Non-pigmented ciliary epithelial cell (primary cell): ENCODE measurements at regions not wholly inside any gene's neighbourhood (a gene's known extent, or its start where the extent isn't known, plus 50 kb on each side); places are given as distances from the start of the nearest gene placed in this dataset.

Experiments used
- DNase-seq: peaks from one replicate; pipeline ENCODE4 v3.0.0-alpha.2; 2010; ENCODE audit warnings: low read depth

- DNase-seq = no peak
Observed at GRCh38 chr7:22676385-22676784, 50.6 kb upstream of the IL6 start.

GRCh38 chr7:22675917-22676343 is 51.1 kb upstream of the IL6 start:
- DNase-seq = no peak

DNA sequence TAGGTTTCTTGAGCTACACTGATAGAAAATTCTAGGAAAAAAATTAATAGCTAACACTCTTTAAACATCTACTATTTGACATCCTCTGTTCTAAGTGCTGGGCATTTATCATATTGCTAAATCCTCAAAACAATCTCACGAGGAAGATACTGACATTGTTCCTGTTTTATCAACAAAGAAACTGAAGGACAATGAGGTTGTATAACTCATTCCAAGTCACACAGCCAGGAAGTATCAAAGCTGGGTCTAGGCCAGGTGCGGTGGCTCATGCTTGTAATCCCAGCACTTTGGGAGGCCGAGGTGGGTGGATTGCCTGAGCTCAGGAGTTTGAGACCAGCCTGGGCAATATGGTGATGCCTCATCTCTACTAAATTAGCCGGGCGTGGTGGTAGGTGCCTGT is 51.6 kb upstream of the IL6 start:
- no peak for DNase-seq

DNA sequence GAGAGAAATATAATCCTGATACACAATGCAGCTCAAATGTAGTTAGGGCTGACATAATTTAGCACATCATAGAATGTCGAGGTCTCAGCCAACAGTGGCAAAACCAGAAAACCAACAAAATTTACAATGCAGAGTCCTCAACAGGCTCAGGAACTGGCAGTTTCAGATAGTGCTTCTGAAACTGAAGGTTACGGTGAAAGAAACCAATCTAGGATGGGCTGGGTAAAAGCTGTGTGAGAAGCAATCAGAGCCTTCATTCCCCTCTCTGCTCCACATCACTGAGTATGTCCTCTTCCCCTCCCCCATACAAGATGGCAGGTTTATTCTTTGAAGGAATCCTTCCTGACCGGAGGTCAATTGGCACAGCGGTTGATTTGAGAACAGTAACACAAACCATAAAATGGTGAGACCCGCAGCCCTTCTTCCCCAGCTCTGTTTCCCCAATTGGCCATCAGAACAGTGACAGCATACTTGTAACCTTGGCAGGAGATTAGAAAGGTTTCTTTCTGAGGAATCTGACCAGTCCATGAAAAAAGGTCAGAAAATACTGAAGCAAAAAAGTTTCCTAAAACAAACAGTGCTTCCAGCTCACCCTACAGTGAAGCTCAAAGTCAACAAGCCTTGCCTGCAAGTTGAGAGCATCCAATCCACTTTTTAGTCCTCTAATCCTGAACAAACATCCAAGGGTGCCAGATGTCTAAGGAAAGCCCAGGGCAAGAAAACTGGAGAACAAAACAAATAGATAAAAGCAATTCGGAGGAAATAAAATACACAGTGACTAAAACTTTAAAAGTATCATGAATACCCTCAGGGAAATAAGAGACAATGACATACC is 53.9 kb upstream of the IL6 start:
- no peak for DNase-seq

- no peak for DNase-seq
Observed at GRCh38 chr7:22671177-22671879, 55.7 kb upstream of the IL6 start.

- DNase-seq = no peak
Observed at GRCh38 chr7:22670422-22670815, 56.6 kb upstream of the IL6 start.

DNA sequence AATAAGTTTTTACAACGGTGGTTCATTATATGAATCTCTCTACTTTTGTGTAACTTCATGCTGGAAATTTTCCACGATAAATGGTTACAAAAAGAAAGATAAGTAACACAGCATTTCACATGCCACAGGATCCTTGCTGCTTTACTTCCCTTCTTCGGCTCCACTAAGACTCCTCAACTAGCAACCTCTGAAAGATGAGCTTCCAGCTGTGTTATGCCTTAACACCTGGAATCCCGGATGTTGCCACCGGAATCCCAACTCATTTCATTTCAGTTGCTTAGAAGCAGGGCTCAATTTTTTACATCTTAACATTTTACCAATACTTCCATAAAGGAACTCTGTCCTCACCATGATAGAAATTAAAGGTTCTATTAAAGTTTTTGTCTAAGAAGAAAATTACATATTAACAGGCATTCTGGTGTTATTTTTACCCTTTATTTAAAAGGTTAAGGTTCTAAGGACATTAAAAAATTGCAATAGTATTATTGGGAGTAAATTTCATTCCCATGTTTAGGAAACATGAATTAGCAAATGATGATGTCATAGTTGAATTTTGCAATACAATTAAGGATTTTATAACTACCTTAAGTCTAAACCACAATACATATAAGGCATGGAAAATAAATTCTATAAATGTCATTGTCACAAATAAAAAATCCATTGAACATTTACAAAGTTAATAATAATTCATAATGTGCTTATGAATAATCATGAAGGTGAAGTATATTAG is 57.1 kb upstream of the IL6 start:
- no peak for DNase-seq

DNA sequence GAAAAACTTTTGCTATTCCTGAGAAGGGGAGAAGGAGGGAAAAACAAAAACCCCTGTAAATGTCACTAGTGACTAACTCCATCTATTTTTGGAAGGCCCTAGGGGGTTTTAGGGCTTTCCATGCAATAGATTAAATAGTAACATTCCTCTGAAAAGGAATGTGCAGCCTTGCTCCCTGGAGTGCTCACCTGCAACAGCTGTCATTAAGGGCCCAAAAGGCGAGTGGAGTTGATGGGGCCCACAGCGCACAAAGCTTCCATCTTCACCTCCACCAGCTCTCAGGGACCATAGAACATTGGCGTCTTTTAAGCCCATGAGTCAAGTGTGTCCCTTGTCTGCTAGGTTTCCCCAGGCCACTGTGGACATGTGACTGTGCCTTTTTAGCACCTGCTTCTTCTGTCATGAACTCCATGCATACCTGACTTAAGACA is 58.0 kb upstream of the IL6 start:
- DNase-seq = no peak

GRCh38 chr7:22667562-22668239 is 59.3 kb upstream of the IL6 start:
- no peak for DNase-seq

- DNase-seq = no peak
Observed at GRCh38 chr7:22667187-22667561, 59.8 kb upstream of the IL6 start.

DNA sequence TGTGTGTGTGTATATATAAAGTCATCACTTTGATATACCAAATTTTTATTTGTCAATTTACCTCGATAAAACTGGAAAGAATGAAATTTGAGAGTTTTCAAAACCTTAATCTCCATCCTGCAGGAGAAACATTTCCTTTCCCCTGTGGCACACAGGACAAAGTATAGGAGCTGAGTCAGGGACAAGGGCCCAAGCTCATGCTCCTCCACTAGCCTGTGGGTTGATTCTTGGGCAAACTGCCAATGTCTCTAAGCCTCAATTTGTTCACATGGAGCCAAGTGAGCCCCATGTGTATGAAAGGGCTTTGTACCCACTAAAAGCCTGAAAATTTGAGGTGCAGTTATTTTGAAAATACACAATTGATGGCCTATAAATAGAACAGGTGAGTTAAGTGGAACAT is 60.3 kb upstream of the IL6 start:
- no peak for DNase-seq

- no peak for DNase-seq
Observed at GRCh38 chr7:22665923-22666322, 61.1 kb upstream of the IL6 start.

DNA sequence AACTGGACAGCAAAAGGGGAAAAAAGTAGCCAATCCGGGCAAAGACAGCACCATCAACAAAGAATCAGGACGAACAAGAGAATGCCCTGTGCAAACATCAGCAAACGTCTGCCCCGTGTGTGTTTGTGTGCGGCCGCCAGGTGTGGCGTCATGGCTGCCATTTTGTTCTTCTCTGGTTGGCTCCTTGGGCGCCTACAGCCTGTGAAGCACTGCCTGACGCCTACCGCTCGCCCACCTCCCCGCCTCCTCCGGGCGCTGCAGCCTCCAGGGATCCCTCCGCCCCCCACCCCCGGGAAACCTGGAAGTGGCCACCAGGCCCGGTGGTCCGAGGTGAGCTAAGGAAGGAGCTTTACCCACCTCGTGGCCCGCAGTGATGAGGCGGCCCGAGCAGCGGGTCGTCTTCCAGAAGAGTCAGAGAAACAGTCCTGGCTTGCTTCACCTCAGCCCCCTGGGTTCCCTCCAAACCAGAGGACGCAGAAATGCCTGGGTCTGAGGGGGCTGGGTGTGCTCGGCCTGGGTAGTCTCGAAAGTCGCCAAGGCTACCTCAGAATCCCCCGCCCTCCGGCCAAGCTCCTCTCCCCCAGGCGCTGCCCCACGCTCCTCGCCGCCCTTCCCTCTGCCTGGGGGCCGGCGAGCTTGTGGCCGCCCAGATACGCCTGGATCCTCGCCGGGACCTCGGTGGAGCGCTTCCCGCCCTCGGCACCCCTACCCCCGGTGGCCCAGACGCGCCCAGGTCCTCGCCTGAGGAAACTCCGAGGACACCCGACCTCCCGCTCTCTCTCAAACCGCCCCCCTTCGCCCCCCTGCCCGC is 61.8 kb upstream of the IL6 start:
- DNase-seq = no peak

- no peak for DNase-seq
Observed at GRCh38 chr7:22663721-22664120, 63.3 kb upstream of the IL6 start.

- no peak for DNase-seq
Observed at GRCh38 chr7:22663357-22663718, 63.7 kb upstream of the IL6 start.

DNA sequence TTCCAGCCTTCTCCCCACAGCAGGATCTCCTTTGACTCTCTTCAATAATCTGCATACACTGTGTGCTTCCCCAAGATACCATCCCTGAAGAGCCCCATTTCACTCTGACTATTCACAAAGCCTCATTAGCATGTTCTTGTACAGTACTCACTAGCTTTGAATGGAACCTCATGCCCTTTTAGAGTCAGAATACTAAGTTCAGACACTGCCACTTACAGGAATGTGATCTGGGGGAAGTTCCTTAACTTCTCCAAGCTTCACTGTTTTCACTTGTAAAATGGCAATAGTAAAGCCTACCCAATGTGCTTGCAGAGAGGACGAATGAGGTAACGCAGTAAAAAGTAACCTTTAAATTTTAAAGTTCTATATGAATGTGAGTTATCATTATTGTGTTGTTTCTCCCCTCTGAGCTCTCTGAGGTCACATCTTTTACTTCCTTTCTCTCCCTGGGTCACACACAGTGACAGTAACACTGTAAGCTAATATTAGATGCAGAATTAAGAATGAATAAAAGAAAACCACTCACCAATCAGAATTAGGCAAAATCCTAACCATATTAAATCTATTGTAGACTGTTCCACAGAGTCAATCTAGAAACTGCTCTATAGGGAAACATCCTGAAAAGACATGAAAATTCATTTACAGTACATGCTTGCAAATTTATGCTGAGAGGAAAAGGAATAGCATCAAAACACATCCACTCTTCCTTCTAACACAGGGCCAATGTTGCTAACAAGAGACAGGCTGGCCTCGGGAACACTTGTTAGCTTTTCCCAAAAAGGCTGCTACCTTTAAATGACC is 64.2 kb upstream of the IL6 start:
- no peak for DNase-seq

DNA sequence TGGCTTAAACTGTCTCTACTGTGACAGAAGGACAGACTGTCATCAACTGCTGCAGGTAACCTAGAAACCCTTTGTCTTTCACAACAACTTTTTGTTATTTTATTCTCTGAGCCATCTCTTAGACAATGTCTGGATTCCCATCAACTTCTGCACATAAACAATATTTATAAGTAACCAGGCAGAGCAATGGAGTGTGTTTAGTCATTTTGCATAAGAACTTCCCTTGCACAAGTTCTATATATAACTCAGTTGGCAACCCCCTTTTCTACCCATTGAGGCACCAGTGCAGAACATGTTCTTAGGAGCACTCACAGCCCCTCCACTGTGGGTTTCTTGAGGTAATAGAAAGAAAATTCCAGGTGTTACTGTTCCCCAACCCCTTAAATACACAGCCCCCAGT is 65.0 kb upstream of the IL6 start:
- DNase-seq = no peak

GRCh38 chr7:22660732-22661131 is 66.3 kb upstream of the IL6 start:
- DNase-seq = no peak

- no peak for DNase-seq
Observed at GRCh38 chr7:22660293-22660692, 66.7 kb upstream of the IL6 start.

GRCh38 chr7:22659741-22660140 is 67.3 kb upstream of the IL6 start:
- DNase-seq = no peak

GRCh38 chr7:22658031-22658430 is 69.0 kb upstream of the IL6 start:
- no peak for DNase-seq
